ENCODE measurements at regions not wholly inside any gene's neighbourhood (a gene's known extent, or its start where the extent isn't known, plus 50 kb on each side); places are given as distances from the start of the nearest gene placed in this dataset.

DNA sequence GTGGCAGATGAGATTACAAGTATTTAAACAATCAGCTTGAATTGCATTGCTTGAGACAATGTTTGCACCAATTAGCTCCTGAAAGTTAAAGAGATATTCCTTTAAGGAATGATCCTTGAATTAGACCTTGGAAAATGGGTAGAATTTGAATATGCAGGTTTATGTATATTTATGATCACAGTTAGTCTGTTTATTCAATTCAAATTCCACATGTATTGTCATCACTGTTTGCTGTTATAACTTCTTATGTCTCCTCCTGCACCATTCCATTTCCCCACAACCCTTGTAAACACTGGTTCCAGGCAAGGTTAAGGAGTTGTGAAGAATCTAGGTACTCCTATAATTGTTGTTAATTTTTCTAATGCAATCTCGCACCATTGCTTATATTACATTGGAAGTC lies 518.2 kb upstream of the PBX1 start:
- DNase-seq, result no peak
- Mint-ChIP-seq H3K36me3 (ENCODE audit: insufficient read depth) (no peaks in the 10 kb centered on the region), H3K27me3 (no peaks in the 10 kb centered on the region), H3K27ac (no peak overlapping the region), H3K4me3 (no peak overlapping the region), H3K4me1 (ENCODE audit: low read depth in 2 of 2) (no peaks in the 10 kb centered on the region), H3K9me3 (peaks cover 0 to 4% of the 10 kb centered on the region in 2 donors)
- ATAC-seq (replicated peaks), result no peak

DNA sequence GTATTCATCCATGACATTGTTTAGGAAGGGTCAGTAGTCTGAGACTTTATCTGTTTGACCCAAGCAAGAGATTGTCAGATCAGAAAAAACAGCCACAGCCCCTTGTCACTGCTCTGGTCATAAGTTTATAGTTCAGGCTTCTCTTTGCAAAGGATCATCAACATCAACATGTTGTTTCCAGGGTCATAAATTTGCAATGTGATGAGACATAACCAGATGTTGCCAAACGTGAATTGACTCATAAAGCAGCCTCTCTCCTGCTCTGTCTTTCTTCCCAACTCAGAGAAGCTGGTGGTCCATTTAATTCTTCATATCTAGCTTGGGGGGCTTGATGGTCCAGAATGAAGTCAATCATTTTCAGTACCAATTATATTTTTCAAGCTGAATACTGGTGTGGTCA lies 507.2 kb upstream of the PBX1 start:
- Mint-ChIP-seq H3K9me3 (peaks cover 8 to 10% of the 10 kb centered on the region in 2 donors), H3K27me3 (no peaks in the 10 kb centered on the region), H3K27ac (no peak overlapping the region), H3K4me1 (ENCODE audit: low read depth in 2 of 2) (no peaks in the 10 kb centered on the region), H3K36me3 (ENCODE audit: insufficient read depth) (no peaks in the 10 kb centered on the region), H3K4me3 (no peak overlapping the region)
- ATAC-seq (replicated peaks), result no peak
- DNase-seq, result no peak

DNA sequence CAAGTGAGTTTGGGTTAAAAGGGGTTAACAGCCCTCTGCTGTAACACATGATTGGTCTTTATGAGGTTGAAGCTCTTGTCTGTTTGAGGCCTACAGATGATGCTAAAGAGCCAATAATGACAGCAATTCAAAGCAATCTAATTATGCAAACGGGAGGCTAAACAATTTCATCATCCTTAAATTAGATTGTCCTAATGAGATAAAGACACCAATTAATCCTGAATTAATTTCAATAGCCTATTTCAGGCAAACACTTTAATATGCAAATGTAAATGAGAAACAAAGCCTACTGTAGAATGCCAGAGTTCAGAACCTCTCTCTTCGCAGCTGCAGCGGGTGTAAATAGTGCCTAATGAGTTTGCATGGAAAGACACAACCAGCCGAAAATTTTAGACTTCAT lies 504.7 kb upstream of the PBX1 start:
- DNase-seq, result no peak
- no peak overlapping the region for H3K4me3 Mint-ChIP-seq
- no peaks in the 10 kb centered on the region for H3K27me3 Mint-ChIP-seq
- no peaks in the 10 kb centered on the region for H3K36me3 Mint-ChIP-seq (ENCODE audit: insufficient read depth)
- ATAC-seq (replicated peaks), result no peak
- H3K27ac Mint-ChIP-seq, result no peak overlapping the region
- peaks cover 8 to 10% of the 10 kb centered on the region in 2 donors for H3K9me3 Mint-ChIP-seq
- no peaks in the 10 kb centered on the region for H3K4me1 Mint-ChIP-seq (ENCODE audit: low read depth in 2 of 2)

DNA sequence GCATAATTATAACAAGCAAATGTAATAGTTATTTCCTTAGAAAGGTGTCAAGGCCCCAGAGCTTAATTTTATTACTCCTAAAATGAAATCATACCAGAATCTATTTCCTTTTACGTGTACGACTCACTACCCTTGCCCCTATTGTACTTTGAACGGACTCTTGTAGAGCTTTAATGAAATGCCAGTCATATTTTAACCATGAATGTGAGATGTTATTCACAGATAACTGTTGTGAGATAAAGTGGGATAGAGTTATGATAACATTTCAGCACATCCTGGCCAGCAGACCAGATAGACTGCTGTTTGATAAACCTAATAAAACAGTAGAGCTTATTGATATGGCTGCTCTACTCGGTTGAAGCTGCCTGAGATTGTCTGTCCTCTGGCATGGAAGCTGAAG lies 500.8 kb upstream of the PBX1 start:
- Mint-ChIP-seq H3K9me3 (peaks cover 9 to 20% of the 10 kb centered on the region in 2 donors), H3K36me3 (ENCODE audit: insufficient read depth) (no peaks in the 10 kb centered on the region), H3K4me1 (ENCODE audit: low read depth in 2 of 2) (no peaks in the 10 kb centered on the region), H3K4me3 (no peak overlapping the region), H3K27me3 (no peaks in the 10 kb centered on the region), H3K27ac (no peak overlapping the region)
- DNase-seq, result no peak
- no peak for ATAC-seq (replicated peaks)

DNA sequence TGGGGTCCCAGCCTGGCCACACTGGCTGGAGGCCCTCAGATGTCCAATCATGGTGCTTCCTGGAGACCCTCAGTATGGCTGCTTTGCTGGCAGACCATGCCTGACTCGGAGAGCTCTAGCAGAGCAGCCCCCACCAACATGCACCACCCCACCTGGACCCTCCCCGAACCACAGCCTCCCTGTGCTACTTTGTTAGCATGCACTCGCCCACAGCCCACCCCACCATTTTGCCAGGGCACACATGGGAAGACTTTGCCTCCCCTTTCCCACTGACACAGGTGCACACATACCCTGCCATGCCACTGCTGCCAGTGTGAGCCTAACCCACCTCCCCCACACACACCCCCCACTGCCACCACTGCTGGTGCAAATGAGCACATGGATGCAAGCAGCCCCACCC lies 497.5 kb upstream of the PBX1 start:
- Mint-ChIP-seq H3K9me3 (peaks cover 5 to 10% of the 10 kb centered on the region in 2 donors), H3K4me1 (ENCODE audit: low read depth in 2 of 2) (no peaks in the 10 kb centered on the region), H3K27ac (no peak overlapping the region), H3K27me3 (no peaks in the 10 kb centered on the region), H3K36me3 (ENCODE audit: insufficient read depth) (no peaks in the 10 kb centered on the region), H3K4me3 (no peak overlapping the region)
- ATAC-seq (replicated peaks), result no peak
- no peak for DNase-seq

DNA sequence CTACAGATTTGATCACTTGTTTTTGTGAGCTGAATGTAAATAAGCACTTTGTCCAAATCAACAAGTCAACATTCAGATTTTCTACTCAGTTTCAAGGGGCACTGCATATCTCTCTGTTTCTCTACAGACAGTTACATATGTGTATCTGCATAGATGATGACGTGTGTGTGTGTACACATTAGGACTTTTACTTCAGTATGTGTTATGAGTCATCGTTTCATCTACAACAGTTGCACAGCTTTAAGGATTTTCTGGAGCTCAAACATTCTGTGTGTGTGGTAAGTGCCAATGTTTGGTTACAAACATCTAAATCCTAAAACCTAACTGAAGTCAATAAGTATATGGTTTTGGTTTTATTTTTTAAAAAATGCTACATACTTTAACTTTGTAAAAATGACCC lies 494.5 kb upstream of the PBX1 start:
- Mint-ChIP-seq H3K27ac (no peak overlapping the region), H3K36me3 (ENCODE audit: insufficient read depth) (no peaks in the 10 kb centered on the region), H3K27me3 (no peaks in the 10 kb centered on the region), H3K9me3 (peaks cover 7 to 20% of the 10 kb centered on the region in 2 donors), H3K4me3 (no peak overlapping the region), H3K4me1 (ENCODE audit: low read depth in 2 of 2) (no peaks in the 10 kb centered on the region)
- ATAC-seq (replicated peaks) (no peak), DNase-seq (no peak)

DNA sequence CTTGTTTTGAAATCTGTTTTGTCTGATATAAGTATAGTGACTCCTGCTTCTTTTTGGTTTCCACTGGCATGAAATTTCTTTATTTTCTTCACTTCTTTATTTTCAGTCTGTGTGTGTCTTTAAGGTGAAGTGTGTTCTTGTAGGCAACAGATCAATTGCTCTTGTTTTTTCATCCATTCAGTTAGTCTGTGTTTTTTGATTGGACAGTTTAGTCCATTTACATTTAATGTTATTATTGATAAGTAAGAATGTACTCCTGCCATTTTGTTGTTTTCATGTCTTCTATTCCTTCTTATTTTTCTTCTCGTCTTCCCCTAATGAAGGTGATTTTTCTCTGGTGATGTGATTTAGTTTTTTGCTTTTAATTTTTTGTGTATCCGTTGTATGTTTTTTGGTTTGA lies 487.7 kb upstream of the PBX1 start:
- Mint-ChIP-seq H3K27ac (no peak overlapping the region), H3K4me3 (no peak overlapping the region), H3K4me1 (ENCODE audit: low read depth in 2 of 2) (no peaks in the 10 kb centered on the region), H3K36me3 (ENCODE audit: insufficient read depth) (no peaks in the 10 kb centered on the region), H3K9me3 (peaks cover 13 to 18% of the 10 kb centered on the region in 2 donors), H3K27me3 (no peaks in the 10 kb centered on the region)
- DNase-seq (no peak), ATAC-seq (replicated peaks) (no peak)

DNA sequence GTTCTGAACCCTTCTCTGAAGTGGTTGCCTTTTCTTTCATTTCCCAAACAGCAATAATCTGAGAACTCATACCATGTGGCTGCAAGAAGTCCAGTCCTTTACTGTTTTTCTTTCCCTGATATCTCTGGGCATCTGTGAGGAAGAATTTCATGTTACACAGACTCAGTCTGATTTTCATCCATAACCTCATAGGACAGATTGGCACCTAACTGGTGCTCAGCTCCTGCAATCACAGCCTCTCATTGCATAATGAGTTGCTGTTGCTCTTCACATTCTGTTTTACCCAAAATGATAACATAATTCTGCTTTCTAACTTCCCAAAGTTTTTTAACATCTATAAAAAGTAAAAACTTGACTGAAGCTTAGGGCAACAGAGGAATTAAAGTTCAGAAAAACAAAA lies 472.2 kb upstream of the PBX1 start:
- DNase-seq (no peak), ATAC-seq (replicated peaks) (no peak)
- Mint-ChIP-seq H3K4me3 (no peak overlapping the region), H3K4me1 (ENCODE audit: low read depth in 2 of 2) (no peaks in the 10 kb centered on the region), H3K9me3 (peaks cover 5 to 6% of the 10 kb centered on the region in 2 donors), H3K27me3 (no peaks in the 10 kb centered on the region), H3K36me3 (ENCODE audit: insufficient read depth) (no peaks in the 10 kb centered on the region), H3K27ac (no peak overlapping the region)

DNA sequence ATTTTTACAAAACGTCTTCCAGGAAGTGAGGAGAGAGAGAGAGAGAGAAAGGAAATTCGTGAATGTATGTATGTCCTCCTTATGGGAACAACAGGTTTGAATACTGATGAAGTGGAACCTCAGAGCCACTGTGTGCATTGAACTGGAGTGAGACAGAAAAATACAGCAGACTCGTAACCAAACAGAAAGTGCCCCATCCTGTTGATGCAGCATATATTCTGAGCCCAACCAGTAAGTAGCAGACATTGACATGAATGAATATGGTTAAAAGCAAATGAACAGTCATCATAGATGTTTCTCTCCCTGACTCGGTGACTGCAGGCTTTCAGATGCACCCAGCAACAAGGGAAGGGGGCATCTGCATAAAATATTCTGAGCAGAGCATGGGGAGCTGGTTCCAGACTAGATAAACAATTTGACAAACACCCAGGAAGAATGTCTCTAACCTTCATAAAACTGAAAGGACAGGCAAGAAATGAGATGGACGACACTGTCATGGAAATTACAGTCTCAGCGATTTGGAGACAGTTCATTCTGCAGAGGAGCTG lies 471.0 kb upstream of the PBX1 start:
- Mint-ChIP-seq H3K27me3 (no peaks in the 10 kb centered on the region), H3K27ac (no peak overlapping the region), H3K4me1 (ENCODE audit: low read depth in 2 of 2) (no peaks in the 10 kb centered on the region), H3K36me3 (ENCODE audit: insufficient read depth) (no peaks in the 10 kb centered on the region), H3K4me3 (no peak overlapping the region), H3K9me3 (peaks cover 6 to 9% of the 10 kb centered on the region in 2 donors)
- ATAC-seq (replicated peaks) (no peak), DNase-seq (no peak)

DNA sequence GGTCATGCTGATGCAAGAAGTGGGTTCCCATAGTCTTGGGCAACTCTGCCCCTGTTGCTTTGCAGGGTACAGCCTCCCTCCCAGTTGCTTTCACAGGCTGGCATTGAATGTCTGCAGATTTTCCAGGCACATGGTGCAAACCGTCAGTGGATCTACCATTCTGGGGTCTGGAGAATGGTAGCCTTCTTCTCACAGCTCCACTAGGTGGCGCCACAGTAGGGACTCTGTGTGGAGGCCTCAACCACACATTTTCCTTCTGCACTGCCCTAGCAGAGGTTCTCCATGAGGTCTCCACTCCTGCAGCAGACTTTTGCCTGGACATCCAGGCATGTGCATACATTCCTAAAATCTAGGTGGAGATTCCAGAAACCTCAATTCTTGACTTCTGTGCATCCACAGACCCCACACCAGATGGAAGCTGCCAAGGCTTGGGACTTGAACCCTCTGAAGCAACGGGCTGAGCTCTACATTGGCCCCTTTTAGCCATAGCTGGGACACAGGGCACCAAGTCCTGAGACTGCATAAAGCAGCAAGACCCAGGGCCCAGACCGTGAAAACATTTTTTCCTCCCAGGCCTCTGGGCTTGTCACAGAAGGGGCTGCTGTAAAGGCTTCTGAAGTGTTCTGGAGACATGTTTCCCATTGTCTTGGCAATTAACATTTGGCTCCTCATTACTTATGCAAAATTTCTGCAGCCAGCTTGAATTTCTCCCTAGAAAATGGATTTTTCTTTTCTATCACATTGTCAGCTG lies 466.2 kb upstream of the PBX1 start:
- no peaks in the 10 kb centered on the region for H3K4me1 Mint-ChIP-seq (ENCODE audit: low read depth in 2 of 2)
- H3K27ac Mint-ChIP-seq, result no peak overlapping the region
- no peaks in the 10 kb centered on the region for H3K36me3 Mint-ChIP-seq (ENCODE audit: insufficient read depth)
- ATAC-seq (replicated peaks), result no peak
- H3K9me3 Mint-ChIP-seq, result peaks cover 6 to 8% of the 10 kb centered on the region in 2 donors
- no peaks in the 10 kb centered on the region for H3K27me3 Mint-ChIP-seq
- no peak for DNase-seq
- H3K4me3 Mint-ChIP-seq, result no peak overlapping the region

DNA sequence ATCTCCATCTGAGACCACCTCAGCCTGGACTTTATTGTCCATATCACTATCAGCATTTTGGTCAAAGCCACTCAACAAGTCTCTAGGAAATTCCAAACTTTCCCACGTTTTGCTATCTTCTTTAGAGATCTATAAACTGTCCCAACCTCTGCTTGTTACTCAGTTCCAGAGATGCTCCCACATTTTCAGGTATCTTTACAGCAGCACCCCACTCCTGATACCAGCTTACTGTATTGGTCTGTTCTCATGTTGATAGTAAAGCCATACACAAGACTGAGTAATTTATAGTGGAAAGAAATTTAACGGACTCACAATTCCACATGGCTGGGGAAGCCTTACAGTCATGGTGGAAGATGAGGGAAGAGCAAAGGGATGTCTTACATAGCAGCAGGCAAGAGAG lies 465.4 kb upstream of the PBX1 start:
- H3K4me3 Mint-ChIP-seq, result no peak overlapping the region
- ATAC-seq (replicated peaks) (no peak), DNase-seq (no peak)
- H3K4me1 Mint-ChIP-seq (ENCODE audit: low read depth in 2 of 2), result no peaks in the 10 kb centered on the region
- H3K9me3 Mint-ChIP-seq, result peaks cover 6 to 8% of the 10 kb centered on the region in 2 donors
- no peak overlapping the region for H3K27ac Mint-ChIP-seq
- H3K27me3 Mint-ChIP-seq, result no peaks in the 10 kb centered on the region
- H3K36me3 Mint-ChIP-seq (ENCODE audit: insufficient read depth), result no peaks in the 10 kb centered on the region

DNA sequence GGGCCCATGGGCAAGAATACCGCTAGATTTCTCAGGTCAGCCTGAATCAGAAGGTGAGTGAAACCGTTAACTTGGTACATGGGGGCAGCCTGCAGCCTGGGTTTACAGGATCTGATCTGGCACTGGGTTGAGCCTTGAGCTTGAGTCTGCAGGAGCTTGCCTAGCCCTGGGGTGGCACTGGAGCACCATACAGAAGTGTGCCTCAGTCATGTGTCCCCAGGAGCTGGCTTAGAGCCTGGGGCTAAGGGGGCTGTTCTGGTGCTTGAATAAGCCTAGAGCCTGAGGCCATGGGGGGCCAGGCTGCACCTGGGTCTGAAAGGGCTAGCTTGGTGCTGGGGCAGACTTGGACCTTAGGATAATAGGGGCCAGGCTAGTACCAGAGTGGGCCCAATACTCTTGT lies 457.2 kb upstream of the PBX1 start:
- Mint-ChIP-seq H3K4me1 (ENCODE audit: low read depth in 2 of 2) (no peaks in the 10 kb centered on the region), H3K9me3 (no peaks in the 10 kb centered on the region), H3K27ac (no peak overlapping the region), H3K36me3 (ENCODE audit: insufficient read depth) (no peaks in the 10 kb centered on the region), H3K4me3 (no peak overlapping the region), H3K27me3 (no peaks in the 10 kb centered on the region)
- no peak for ATAC-seq (replicated peaks)
- DNase-seq, result no peak

DNA sequence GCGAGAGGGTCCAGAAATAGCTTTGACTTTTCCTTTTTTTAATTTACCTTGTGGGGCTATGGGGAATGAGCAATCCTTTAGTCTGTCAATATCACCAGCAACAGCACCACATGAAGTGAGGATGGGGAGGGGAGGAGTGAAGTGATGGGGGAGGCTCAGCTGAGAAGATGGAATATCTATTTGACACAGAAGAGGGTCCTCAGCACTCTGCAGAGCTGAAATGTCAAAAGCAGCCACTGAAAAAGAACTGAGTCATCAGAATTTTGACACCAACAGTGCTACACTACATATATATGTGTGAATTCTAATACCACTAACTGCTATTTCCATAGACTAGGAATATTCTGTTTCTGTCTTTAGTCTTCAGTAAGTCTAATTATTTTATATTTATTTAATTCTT lies 427.0 kb upstream of the PBX1 start:
- DNase-seq, result no peak
- ATAC-seq (replicated peaks), result no peak
- H3K27ac Mint-ChIP-seq, result no peak overlapping the region
- H3K9me3 Mint-ChIP-seq, result peaks cover 0 to 7% of the 10 kb centered on the region in 2 donors
- H3K4me3 Mint-ChIP-seq, result no peak overlapping the region
- no peaks in the 10 kb centered on the region for H3K36me3 Mint-ChIP-seq (ENCODE audit: insufficient read depth)
- H3K27me3 Mint-ChIP-seq, result no peaks in the 10 kb centered on the region
- no peaks in the 10 kb centered on the region for H3K4me1 Mint-ChIP-seq (ENCODE audit: low read depth in 2 of 2)

DNA sequence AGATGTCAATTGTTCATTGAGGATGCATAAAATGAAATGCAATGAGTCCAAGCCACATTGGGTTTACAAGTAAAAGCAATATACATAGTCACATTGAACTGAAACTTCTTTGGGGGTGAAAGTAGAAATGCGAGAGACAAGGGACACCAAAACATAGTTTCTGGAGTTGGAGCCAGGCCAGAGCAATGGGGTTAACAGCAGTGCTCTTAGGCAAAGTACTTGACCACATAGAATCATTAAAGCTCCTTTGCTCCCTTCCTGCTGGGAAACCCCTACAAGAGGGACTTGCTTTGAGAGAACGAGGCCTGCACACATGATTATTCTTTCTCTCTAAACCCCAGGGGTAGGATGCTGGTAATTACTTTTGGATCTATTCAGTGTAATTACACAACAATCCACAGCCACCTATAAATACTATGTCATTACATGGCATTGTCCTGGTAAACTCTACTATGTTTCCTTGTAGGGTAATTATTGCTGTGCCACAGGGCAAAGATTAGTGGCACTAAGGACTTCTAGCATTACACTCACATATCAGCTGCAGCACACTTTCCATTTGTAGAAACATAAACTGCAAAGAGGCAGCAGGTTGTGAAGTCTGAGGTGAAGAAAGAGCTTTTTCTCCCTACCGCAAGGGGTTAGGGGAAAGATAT lies 421.6 kb upstream of the PBX1 start:
- H3K4me1 Mint-ChIP-seq (ENCODE audit: low read depth in 2 of 2), result no peaks in the 10 kb centered on the region
- no peaks in the 10 kb centered on the region for H3K27me3 Mint-ChIP-seq
- DNase-seq (no peak), ATAC-seq (replicated peaks) (no peak)
- no peak overlapping the region for H3K27ac Mint-ChIP-seq
- H3K4me3 Mint-ChIP-seq, result no peak overlapping the region
- H3K9me3 Mint-ChIP-seq, result peaks cover 5 to 8% of the 10 kb centered on the region in 2 donors
- no peaks in the 10 kb centered on the region for H3K36me3 Mint-ChIP-seq (ENCODE audit: insufficient read depth)
